Right renal cortex interstitium (tissue), 3 donors: ENCODE measurements at regions not wholly inside any gene's neighbourhood (a gene's known extent, or its start where the extent isn't known, plus 50 kb on each side); places are given as distances from the start of the nearest gene placed in this dataset.

ENCODE experiments used
- DNase-seq, 3 donors: peaks; one replicate each; pipeline ENCODE4 v3.0.0-alpha.2; 2013; ENCODE audit warnings: low read depth in 3 of 3, low spot score in 2 of 3

DNA sequence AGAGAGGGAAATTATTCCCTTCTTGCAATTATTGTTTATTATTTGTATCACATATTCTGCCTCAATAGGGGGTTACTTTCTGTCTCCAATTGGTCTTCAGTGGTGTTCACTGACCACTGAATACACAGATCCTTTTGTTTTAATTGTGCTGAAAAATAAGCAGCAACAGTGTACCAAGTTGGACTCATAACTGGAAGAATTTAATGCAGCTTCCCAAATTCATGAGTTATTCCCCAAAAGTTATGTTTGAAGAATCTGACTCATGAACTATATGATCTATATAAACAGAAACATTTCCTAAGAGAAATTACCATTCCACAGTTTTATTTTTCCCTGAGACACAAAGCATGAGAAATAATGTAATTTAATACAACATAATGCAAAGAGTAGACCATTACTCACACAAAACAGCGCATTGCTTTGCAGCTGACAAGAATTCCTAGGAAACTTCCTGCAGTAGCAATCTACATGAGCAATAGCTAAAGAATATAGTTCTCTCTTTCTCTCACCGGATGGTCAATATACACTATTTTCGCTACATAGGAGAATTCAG is 479.2 kb downstream of the HTR7 start:
- DNase-seq: no peak

- no peak for DNase-seq
Observed at GRCh38 chr10:90381468-90381867, 476.4 kb downstream of the HTR7 start.

- no peak for DNase-seq
Observed at GRCh38 chr10:90389876-90390275, 468.0 kb downstream of the HTR7 start.

GRCh38 chr10:90394311-90394710 is 463.5 kb downstream of the HTR7 start:
- DNase-seq: no peak

GRCh38 chr10:90396721-90397120 is 461.1 kb downstream of the HTR7 start:
- no peak for DNase-seq

GRCh38 chr10:90398566-90398965 is 459.3 kb downstream of the HTR7 start:
- DNase-seq: no peak

GRCh38 chr10:90399782-90400181 is 458.1 kb downstream of the HTR7 start:
- DNase-seq: no peak

DNA sequence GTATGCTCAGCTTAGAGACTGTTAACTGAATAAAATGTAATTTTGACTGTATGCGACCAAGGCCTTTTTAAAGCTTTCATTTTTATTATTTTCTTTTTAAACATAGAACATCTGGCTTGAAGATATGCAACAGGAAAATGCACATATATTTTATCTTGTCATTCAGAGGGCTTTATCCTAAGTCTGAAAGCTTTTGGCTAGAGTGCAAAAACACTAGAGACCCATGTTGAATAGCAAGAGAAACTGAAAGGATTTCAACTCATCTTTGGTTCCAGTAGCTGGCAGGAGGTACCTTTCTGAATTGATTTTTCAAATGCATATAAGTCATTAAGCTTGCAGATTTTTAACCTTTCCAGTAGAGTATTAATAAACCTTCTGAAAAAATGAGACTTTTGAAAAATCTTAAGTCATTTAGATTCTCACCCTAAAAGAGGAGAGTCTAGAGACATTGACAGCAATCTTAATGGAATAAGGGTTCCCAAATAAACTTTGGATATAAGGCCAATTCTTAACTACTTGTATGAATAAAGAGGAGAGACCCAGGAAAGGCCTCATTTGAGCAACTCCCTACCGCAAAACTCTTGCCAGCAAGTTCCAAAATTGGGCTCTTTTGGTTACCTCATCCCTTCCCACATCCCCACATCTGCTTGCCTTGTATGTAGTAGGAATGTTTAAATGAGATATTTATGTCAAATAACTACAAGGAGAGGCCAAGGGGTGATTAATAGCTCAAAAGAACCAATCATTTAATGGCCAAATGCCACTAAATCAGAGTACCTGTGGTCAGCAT is 454.4 kb downstream of the HTR7 start:
- peak in 2 of 3 donors; percentile 10 for DNase-seq

GRCh38 chr10:90407131-90407530 is 450.7 kb downstream of the HTR7 start:
- DNase-seq: no peak

DNA sequence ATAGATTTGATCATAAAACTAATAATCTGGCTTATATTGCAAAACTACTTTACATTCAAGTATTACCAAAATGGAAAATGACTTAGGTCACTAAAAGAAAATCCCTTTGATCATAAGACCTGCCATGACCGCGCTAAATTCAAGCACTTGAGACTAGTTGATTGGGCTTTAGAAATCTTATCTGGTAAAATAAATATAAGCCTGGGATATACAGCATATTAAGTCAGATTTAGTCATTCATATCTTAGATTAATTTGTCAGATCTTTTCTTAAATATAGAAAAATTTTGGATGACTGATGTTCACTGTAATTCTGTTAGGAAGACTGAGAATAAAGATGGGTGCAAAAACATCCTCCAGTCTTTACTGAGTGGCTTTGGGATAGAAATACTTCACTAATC is 450.0 kb downstream of the HTR7 start:
- no peak for DNase-seq

GRCh38 chr10:90412582-90412981 is 445.3 kb downstream of the HTR7 start:
- no peak for DNase-seq

DNA sequence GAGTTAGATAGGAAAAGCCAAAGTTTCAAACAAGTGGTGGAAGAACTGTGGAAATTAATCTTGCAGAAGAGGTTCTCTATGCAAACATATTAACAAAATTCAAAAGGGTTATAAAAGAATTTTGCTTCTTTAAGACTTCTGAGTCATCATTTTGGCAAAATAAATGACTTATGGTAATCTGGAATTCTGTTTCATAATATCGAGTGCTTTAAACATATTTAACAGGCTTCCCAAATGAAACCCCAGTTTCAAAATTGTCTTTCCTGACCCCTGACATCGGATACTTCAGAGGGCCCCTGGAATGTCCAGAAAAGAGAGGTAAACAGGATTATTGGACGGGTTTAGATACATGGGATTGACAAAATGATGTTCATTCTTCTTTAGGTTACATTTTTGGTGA is 444.6 kb downstream of the HTR7 start:
- no peak for DNase-seq

- DNase-seq: no peak
Observed at GRCh38 chr10:90414926-90415325, 442.9 kb downstream of the HTR7 start.

DNA sequence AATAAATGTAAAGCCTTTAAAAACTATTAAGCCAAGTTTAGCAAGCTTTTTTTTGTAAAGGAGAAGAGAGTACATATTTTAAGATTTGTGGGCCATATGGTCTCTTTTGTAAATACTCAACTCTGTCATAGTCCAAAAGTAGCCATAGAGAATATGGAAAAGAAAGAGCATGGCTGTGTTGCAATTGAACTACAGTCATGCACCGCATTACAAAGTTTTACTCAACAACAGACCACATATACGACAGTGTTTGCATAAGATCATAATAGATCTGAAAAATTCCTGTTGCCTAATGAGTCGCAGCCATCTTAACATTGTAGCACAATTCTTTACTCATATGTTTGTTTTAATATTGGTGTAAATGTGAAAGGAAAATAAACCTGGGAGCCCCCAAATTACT is 440.8 kb downstream of the HTR7 start:
- no peak for DNase-seq

DNA sequence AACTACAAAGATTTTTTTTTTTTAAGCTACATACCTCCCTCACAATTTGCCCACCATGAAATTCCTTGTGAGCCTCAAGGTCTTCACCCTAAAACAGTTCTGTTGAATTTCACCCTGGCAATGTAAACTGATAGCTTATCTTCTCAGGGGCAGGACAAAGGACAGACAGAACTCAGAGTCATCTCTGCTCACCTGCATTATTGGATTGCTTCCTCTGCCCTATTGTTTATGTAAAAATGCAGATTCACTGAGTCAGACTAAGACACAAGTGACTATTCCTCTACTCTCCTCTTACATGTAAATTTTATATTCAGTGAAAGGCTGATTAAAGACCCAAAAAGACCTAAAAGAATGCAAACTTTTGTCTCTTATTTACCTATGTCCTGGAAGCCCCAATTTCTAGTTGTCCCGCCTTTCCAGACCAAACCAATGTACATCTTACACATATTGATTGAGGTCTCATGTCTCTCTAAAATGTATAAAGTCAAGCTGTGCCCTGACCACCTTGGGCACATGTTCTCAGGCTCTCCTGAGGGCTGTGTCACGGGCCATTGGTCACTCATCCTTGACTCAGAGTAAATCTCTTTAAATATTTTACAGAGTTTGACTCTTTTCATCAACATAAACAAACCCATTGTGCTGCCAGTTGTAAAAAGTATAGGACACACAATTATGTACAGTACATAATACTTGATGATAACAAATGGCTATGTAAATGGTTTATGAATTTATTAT is 440.2 kb downstream of the HTR7 start:
- no peak for DNase-seq

- DNase-seq: no peak
Observed at GRCh38 chr10:90418869-90419652, 438.8 kb downstream of the HTR7 start.

- DNase-seq: no peak
Observed at GRCh38 chr10:90420637-90421318, 437.1 kb downstream of the HTR7 start.

DNA sequence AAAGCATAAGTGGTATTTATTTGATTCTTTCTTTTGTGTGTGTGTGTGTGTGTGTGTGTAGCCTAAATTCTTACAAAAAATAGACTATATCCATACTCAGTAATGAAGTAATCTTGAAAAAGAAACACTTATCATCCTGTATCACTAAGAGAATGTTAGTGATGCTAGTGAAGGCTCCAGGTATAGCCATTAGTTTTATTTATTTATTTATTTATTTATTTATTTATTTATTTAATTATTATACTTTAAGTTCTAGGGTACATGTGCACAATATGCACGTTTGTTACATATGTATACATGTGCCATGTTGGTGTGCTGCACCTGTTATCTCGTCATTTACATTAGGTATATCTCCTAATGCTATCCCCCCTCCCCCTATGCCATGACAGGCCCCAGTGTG is 436.0 kb downstream of the HTR7 start:
- no peak for DNase-seq

- DNase-seq: no peak
Observed at GRCh38 chr10:90424730-90425129, 433.1 kb downstream of the HTR7 start.

GRCh38 chr10:90430186-90430585 is 427.7 kb downstream of the HTR7 start:
- DNase-seq: no peak

DNA sequence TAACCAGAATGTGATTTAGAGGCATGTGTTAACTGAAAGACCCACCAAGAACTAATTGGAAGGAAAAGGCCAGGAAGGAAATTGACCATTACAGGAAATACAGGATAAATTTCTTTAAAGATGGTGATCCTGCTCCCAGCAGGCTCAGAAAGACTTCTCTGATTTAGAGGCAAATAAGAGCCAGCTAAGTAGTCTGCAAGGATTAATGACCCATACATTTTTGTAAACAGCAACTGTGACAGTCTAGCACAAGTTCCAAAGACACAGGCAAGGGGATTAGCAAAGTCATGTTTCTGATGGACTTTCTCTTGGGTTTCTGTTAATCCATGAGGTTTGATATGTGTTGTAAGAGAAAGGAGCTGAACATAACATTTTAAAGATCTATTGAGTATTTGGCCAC is 425.0 kb downstream of the HTR7 start:
- peak in 2 of 3 donors; percentile 17 to 23 for DNase-seq
